ENCODE measurements at regions not wholly inside any gene's neighbourhood (a gene's known extent, or its start where the extent isn't known, plus 50 kb on each side); places are given as distances from the start of the nearest gene placed in this dataset.

DNA sequence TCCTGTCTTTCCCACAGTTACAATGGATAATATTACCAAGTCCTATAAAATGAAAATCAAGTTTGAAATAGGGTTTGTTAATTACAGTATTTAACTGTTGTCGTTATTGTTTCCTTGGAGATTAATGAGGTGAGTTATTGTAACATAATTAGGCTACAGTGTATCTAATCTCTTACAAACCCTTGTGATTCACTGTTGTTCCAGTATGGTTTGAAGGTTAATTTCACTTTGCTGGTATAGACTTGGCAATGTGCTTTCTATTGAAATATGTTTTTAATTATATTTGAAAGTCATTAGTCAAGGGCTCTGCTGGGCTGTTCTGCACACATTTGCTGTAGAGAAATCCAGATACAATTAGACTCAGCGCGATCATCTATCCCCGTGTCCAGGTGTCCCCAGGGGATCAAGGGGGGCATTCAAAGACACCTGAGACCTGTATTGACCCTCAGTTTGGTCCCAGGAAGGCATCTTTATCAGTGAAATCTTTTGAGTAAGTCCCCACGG lies 624.6 kb upstream of the EEF2KMT start:
- DNase-seq (ENCODE audit: low read depth, low spot score) = no peak
- no peak overlapping the region for H3K27ac ChIP-seq

DNA sequence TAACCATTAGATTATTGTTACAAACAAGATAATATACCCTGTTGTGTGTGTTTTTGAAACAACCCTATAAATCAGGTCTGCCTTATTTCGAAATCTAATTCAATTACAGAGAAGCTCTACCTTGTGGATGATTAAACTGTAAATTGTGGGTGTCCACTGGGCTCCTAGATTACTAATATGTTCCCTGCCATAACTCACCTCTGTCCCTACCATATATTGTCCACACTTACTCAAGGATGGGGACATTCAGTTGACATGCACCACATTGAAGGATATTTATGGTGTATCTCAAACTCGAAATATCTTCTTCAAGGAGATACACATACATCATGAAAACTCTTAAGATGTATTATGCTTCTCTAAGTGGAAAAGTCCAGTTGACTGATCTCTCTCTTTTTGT lies 617.6 kb upstream of the EEF2KMT start:
- no peak overlapping the region for H3K27ac ChIP-seq
- DNase-seq (ENCODE audit: low read depth, low spot score) = no peak

DNA sequence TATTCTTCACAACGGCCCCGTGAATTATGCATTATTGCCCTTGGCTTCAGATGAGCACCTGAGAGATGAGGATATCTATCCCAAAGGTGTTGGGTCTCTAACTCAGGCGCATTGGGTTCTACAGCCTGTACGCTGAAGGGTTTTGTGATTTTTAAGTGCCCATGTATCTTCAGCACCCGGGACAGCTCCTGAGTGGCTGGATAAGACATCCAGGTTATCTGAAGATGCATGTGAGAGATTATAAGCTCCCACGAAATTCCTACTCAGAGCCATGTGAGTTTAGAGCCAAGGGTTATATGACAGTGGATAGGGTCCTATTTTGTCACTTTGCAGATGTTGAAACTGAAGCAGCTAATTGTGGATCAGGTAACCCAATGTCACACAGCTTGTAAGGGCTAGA lies 612.3 kb upstream of the EEF2KMT start:
- DNase-seq (ENCODE audit: low read depth, low spot score) = no peak
- no peak overlapping the region for H3K27ac ChIP-seq

DNA sequence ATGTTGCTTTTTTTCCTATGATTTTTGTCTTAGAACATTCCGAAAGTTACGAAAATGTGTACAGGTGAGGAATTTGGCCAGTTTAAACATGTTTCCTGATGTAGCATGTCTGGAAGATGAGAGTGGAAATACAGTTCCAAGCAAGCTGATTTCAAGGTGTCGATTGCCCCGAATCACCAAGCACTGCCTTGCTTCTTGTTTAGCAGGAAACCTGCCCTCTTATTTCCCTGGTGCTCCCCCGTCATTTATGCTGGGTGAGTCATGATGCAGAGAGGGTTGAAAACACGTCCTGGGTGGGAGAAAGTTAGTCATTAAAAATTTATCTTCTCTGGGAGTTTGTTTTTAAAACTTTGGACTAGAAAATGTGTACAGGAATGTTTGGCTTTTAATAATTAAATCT lies 608.6 kb upstream of the EEF2KMT start:
- no peak overlapping the region for H3K27ac ChIP-seq
- no peak for DNase-seq (ENCODE audit: low read depth, low spot score)

DNA sequence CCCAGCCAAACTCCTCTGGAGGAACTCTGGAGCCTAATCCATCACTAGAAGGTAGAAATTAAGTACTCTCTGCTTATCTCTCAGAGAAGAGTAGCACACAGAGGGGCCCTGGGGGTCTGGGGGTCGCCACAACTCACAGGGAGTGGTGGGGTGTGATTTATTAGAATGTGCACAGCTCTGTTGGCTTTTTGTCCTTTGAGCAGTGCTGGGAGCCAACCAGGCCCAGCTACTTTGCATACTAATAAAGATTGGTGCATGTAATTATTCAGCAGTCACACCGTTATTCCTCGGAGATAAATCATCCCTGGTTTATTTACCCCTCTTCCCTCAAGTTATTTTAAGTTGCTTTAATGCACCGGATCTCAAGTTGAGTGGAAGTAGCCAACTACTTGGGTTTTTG lies 606.7 kb upstream of the EEF2KMT start:
- no peak overlapping the region for H3K27ac ChIP-seq
- no peak for DNase-seq (ENCODE audit: low read depth, low spot score)

DNA sequence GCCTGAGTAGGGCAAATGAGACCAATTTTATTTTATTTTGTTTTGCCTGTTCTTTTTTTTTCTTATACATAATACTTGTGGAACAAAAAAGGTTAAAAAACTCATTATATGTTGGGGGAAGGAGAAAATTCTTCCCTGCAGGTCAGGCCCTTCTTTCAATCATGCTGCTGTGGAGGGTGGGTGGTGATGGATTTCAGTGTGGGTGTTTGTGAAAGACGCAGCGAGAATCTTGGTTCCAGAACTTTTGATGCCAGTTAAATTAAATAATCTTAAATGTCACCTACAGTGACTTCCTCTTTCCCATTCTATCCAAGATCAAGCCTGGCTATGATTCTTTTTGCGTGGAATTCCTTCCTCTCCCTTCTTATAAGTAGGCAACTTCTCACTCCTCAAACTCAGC lies 595.8 kb upstream of the EEF2KMT start:
- no peak for DNase-seq (ENCODE audit: low read depth, low spot score)
- no peak overlapping the region for H3K27ac ChIP-seq

DNA sequence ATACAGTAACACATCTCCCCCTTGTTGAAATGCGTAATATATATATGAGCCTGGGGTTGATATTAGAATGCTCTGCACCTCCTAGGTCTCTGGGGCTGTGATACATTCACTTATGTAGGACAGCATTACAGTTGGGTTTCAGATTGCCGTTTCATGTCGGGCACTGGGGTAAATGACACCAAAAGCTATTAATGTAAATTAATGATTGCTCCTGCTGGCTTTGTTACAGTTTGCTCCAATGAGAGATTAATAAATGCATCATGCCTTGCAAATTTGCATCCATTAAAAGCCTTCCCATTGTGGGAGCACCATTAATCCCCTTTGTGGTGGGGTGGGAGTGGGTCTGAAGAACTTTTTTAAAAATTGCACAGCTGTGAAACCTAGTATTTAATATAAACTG lies 584.4 kb upstream of the EEF2KMT start:
- DNase-seq (ENCODE audit: low read depth, low spot score) = no peak
- H3K27ac ChIP-seq = no peak overlapping the region

DNA sequence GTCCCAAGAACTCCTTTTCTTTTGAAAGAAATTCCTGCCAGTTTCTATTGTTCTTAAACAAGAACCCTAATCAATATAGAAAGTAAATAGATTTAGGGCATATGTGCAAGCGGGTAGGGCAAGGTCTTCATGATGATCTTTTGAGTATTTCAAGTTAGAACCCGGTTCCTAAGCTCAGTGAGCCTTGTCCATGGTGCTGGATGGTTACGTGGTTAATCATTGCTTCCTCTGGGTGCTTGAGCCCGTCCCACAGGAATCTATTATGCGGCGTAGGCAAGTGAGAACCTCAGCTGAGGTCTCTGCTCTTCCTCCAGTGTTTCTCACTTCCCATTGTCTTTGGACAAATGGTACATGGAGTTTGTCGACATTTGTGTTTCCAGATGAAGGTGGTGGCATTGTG lies 580.8 kb upstream of the EEF2KMT start:
- DNase-seq (ENCODE audit: low read depth, low spot score) = no peak
- H3K27ac ChIP-seq = no peak overlapping the region

DNA sequence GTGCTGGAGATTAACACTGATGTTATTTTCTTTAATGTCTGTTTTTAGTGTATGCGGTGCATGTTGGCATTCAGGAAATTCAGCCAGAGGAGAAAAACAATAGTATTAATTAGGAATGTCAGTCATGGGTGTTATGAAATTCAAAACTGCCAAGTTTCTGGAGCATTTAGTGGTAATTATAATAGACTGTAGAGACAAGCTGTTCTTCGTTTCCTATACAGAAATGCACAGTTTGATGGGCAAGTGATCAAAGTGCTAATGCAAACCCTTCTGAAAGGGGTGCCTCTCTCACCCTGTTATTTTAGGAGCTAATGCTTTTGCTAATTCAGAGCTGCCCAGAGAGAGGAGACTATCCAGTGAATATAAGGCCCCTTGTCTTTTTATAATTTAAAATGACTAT lies 573.8 kb upstream of the EEF2KMT start:
- DNase-seq (ENCODE audit: low read depth, low spot score) = no peak
- H3K27ac ChIP-seq = no peak overlapping the region

DNA sequence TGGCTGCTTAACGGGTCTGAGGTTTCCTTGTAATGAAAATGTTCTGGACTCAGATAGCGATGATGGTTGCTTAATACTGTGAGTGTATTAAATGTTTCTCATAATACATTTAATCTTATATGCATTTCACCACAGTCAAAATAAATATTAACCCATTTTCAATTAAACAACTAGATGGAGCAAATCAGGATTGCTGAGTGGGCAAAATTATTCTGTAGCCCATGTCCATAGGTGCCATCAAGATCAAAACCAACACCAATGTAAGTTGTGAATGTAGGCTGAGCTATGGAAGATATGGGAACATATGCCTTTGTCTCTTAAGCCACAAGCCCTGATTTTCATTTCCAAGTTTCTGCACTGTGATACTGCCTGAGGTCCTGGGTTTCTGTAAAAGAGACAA lies 572.6 kb upstream of the EEF2KMT start:
- H3K27ac ChIP-seq = no peak overlapping the region
- no peak for DNase-seq (ENCODE audit: low read depth, low spot score)

DNA sequence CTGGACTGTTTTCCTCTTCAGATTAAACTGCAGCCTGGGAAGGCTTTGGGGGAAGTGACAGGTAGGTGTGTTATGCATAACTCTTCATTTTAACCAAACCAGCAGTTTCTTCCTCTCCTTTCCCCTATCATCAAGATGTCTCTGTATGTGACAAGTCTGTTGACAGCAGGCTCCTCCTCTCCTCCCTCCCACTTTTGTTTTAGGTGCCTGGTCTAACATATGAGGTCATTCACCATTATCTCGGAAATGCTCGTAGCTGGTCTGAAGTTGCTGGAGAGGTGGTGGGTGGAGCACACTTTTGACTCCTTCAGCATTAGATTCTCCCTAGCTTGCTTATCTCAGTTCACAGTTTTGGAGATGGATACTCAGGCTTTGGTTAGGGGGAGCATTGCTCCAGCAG lies 571.0 kb upstream of the EEF2KMT start:
- no peak for DNase-seq (ENCODE audit: low read depth, low spot score)
- no peak overlapping the region for H3K27ac ChIP-seq

DNA sequence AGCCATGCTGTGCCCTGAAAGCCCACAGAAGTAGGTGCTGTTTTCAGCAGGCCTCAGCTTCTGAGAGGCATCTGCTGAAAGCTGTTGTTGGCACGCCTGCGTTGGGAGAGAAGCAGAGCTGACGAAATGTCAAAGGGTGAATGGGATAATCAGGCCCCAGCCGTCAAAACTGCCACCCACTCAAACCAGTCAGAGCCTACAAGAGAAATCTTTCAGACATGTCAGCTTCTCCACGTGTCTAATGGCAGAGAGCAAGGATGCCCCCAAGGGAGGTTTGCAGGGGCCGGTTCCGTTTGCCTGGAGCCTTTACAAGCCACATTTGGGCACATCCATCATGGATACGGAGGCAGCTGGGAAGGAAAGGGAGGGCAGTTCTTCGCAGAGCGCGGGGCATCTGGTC lies 568.2 kb upstream of the EEF2KMT start:
- no peak for DNase-seq (ENCODE audit: low read depth, low spot score)
- no peak overlapping the region for H3K27ac ChIP-seq

DNA sequence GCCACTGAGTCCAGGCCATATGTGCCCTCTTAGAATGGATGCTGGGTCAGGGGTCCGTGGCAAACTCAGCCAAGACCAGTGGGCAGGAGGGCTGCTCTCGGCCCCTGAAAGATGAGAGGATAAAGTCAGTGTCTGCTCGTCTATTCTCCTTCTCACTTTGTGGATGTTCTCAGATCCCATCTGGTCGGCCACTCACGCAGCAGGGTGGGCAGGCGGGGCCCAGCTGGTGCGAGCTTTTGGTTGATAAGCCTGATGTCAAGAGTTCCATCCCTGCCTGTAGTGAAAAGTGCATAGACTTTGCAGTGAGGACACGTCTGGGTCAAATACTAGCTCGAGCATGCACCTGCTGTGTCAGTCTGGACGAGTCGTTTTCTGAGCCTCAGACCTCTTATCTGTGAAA lies 556.2 kb upstream of the EEF2KMT start:
- H3K27ac ChIP-seq = no peak overlapping the region
- no peak for DNase-seq (ENCODE audit: low read depth, low spot score)

DNA sequence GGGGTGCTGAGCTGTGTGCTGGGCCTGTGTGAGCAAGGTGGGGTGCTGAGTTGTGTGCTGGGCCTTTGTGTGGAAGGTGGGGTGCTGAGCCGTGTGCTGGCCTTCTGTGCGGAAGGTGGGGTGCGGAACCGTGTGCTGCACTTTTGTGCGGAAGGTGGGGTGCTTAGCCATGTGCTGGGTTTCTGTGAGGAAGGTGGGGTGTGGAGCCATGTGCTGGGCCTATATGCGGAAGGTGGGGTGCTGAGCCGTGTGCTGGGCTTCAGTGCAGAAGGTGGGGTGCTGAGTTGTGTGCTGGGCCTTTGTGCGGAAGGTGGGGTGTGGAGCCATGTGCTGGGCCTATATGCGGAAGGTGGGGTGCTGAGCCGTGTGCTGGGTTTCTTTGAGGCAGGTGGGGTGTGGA lies 555.4 kb upstream of the EEF2KMT start:
- no peak for DNase-seq (ENCODE audit: low read depth, low spot score)
- no peak overlapping the region for H3K27ac ChIP-seq

DNA sequence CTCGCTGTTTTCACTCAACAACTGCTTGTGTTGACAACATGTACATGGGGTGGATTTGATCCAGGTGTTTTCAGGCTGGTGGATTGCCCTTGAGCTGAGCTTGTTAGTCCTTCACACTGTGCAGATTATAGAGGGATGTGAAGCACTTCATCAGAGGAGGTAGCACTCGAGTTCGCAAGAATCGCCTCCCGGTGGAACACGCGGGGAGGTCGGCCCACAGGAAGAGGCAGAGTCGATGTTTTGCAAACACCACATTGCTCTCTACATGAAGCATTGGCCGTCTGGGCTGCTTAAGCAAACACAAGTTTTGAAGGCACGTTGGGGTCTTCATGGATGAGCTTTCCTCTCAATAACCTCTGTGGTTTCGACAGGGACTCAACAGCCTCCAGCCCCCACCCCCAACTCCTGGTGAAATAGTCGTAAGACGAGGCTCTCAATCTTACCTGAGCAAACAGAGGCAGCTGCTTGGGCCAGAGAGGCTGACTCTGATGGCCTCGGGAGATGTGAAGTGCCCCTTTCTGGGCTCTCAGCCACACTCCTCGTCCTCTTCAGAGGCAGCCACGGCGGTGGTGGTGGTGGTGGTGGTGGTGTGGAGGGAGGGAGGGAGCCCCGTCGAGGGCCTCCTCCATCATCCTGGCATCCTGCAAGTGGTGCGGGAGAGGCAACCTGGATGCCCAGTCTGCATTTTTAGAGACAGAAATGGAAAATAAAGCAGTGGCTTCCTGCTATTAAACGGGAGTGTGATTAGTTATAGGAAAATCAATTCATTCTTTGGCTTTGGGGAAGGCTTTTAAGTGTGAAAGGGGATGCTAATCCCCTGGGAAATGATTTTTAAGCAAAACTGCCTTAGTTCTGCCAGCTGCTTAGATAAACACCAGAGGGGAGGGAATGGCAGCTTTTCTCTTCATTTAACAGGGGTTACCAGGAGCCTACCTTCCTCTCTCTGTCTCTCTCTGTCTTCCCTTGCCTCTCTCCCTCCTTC lies 552.5 kb upstream of the EEF2KMT start:
- no peak for DNase-seq (ENCODE audit: low read depth, low spot score)

DNA sequence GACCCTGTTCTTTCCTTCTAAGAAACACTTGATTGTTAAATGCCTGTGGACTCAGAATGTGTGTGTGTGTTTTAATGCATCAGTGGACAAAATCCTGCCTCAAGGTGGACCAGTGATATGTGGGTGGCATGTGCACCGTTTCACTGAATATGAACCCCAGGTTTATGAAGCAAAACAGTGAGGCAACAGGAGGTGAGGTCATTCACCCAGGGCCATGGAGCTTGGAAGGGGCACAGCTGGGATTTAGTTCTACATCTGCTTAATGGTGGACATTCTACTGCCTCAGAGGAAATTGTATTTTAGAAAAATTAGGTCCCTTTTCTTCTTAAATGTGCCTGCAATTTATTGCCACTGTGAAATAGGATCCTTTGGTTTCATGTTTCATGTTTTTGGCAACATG lies 549.5 kb upstream of the EEF2KMT start:
- no peak for DNase-seq (ENCODE audit: low read depth, low spot score)
- no peak overlapping the region for H3K27ac ChIP-seq

More for the DNA sequence above, 552.5 kb upstream of the EEF2KMT start:
- H3K27ac ChIP-seq = no peak overlapping the region

DNA sequence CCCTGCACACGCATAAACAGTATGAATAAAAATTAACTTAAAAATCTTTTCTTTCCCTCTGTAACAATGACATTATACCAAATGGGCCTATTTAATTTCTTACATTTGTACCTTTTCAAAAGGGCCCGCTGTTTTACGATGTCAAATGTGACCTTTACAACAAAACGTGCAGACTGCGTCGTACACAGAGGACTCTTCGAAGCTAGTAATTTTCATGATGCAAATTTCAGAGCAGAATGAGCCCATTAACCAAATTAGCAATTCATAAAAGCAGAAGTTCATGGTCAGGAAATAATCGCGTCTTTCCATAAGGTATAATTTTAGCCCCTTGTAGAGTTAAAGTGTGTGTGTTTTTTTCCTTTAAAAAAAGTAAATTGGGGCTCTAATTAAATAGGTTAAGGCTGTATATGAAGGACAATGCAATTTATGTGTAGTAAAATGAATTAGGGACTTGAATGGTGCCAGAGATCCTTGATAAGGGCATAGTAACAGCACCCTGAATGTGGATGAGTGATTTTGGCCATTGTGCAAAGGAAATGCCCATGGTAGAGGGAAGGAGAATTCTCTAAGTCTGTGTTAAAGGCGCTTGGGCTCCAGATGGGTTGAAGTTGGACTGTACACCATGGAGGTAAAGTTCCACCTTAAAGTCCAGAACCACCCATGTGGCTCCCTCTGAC lies 546.4 kb upstream of the EEF2KMT start:
- no peak overlapping the region for H3K27ac ChIP-seq
- no peak for DNase-seq (ENCODE audit: low read depth, low spot score)

DNA sequence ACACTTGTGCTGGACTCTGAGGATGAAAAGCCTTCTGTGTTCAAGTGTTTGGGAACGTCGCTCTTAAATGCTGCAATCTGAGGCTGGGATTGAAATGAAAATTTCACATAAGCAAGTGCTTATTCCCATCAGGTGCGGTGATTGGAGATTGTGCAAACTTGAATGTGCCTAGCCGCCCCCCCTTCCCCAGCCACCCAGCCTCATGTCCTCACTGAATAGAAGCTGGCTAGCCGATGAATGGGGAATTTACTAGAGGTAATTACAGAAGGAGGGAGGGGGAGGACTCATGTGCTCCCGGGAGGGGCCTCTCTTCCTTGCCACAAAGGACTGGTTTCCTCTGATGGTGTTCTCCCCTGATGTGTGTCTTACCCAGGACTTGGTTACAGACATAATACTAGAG lies 544.8 kb upstream of the EEF2KMT start:
- no peak overlapping the region for H3K27ac ChIP-seq

DNA sequence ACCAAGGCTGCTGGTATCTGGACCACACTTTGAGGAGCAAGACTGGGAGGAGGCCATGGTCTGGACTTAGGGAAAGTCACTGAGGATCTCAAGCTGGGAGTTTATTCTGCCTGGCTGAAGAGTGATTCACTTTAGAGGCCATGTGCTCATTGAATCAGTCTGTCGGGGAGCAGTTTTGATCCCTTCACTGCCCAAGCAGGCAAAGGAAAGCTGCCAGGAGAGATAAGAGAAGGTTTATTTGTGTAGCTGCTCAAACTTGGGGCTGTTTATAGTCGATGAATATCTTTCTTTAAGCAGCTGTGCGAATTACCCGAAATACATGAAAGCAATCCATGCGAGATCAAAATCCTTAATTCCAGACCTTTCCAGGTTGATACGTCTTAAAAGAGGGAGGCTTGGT lies 544.4 kb upstream of the EEF2KMT start:
- no peak overlapping the region for H3K27ac ChIP-seq
- no peak for DNase-seq (ENCODE audit: low read depth, low spot score)

More for the DNA sequence above, 544.8 kb upstream of the EEF2KMT start:
- no peak for DNase-seq (ENCODE audit: low read depth, low spot score)

DNA sequence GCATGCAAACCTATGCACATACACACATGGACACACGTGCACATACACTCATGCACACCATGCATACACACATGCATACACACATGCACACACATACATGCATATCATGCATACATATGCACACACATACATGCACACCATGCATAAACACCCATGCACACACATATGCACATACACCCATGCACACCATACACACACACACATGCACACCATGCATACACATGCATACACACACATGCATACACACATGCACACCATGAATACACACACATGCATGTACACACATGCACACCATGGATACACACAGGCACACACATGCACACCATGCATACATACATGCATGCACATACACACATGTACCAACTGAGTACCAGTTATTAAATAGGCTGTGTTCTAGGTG lies 543.3 kb upstream of the EEF2KMT start:
- no peak for DNase-seq (ENCODE audit: low read depth, low spot score)

DNA sequence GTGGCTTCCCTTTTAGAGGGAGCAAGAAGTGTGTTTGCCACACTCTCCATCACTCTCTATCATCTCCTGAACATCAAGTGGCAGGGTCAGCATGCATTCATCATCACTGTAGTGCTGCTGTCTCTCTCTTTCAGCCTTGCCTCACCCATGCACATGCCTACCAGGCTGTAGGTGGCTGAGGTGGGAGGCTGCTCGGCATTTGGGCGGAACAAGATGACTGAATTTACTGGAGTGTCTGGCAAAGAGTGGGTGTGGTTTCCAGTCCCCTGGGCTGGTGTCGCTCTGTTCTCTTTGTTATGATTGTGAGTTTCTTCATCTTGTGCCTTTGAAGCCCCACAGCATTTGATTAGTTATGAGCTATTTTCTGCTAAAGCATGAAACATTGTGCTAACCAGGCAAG lies 541.9 kb upstream of the EEF2KMT start:
- DNase-seq (ENCODE audit: low read depth, low spot score) = no peak
- H3K27ac ChIP-seq = no peak overlapping the region

More for the DNA sequence above, 543.3 kb upstream of the EEF2KMT start:
- no peak overlapping the region for H3K27ac ChIP-seq
